MCF 10A (cell line): ENCODE measurements at regions not wholly inside any gene's neighbourhood (a gene's known extent, or its start where the extent isn't known, plus 50 kb on each side); places are given as distances from the start of the nearest gene placed in this dataset.

Experiments used
- BruUV-seq: library from RNA; stranded (reverse); fragments of 400-500 nt; replicated peaks from 2 replicates; lab custom pipeline; 2021; lab: Mats Ljungman, UMichigan
- CTCF ChIA-PET: fragments of 300-600 bp; sonication (Branson Sonifier 250); formaldehyde crosslinking; extraction: SDS; loops from one replicate; lab custom pipeline; 2021; ENCODE audit warnings: antibody characterized with exemption, inconsistent platforms; lab: Yijun Ruan, JAX
- POLR2A ChIA-PET: fragments of 300-600, 350-650 bp; sonication (Branson Sonifier 250); formaldehyde crosslinking; extraction: SDS; loops from one replicate; lab custom pipeline; 2020; ENCODE audit warnings: antibody characterized with exemption, inconsistent platforms; lab: Yijun Ruan, JAX
- DNase-seq: peaks from one replicate; pipeline ENCODE4 v3.0.0-alpha.2; 2018; ENCODE audit not compliant: unreplicated experiment
- H3K27ac Mint-ChIP-seq: one replicate; pipeline ENCODE4 v1.8.0; 2022; ENCODE audit warnings: mild to moderate bottlenecking, low read depth, mixed read lengths; ENCODE audit not compliant: unreplicated experiment
- H3K27me3 Mint-ChIP-seq: one replicate; pipeline ENCODE4 v1.8.0; 2022; ENCODE audit warnings: mixed read lengths; ENCODE audit not compliant: insufficient read depth, unreplicated experiment
- H3K36me3 Mint-ChIP-seq: one replicate; pipeline ENCODE4 v1.8.0; 2022; ENCODE audit warnings: mild to moderate bottlenecking, moderate library complexity, mixed read lengths; ENCODE audit not compliant: insufficient read depth, unreplicated experiment
- H3K4me1 Mint-ChIP-seq: one replicate; pipeline ENCODE4 v1.8.0; 2022; ENCODE audit warnings: mixed read lengths; ENCODE audit not compliant: insufficient read depth, unreplicated experiment
- H3K4me3 Mint-ChIP-seq: one replicate; pipeline ENCODE4 v1.8.0; 2022; ENCODE audit warnings: mild to moderate bottlenecking, moderate library complexity, mixed read lengths; ENCODE audit not compliant: unreplicated experiment
- H3K9me3 Mint-ChIP-seq: one replicate; pipeline ENCODE4 v1.8.0; 2022; ENCODE audit warnings: mixed read lengths; ENCODE audit not compliant: unreplicated experiment
- CTCF ChIP-seq: fragments of 200-600 bp; IDR thresholded peaks from one replicate; pipeline ENCODE4 v1.8.0; 2022; ENCODE audit warnings: antibody characterized with exemption, mild to moderate bottlenecking; ENCODE audit not compliant: unreplicated experiment
- intact Hi-C: fragments of 100-400 bp; cut with micrococcal nuclease; formaldehyde crosslinking; loops from 2 replicates; pipeline ENCODE4 v1.14.1; 2022

GRCh38 chr17:28247671-28248555, 71.1 kb upstream of the TMEM97 start:
- Mint-ChIP-seq H3K27me3 (peaks cover 43% of the 10 kb centered on the region), H3K36me3 (no peaks in the 10 kb centered on the region), H3K4me1 (peaks cover 15% of the 10 kb centered on the region), H3K4me3 (no peak overlapping the region), H3K27ac (no peak overlapping the region), H3K9me3 (no peaks in the 10 kb centered on the region)
- TF ChIP-seq CTCF = no peak
- POLR2A ChIA-PET = interaction anchor here (1.4 kb wide), 1 partner anchor 160 kb away, joined by 3 read pairs; no protein-coding TSS in a partner anchor
- intact Hi-C loops = no loop called here
- no peak for DNase-seq
- no TSS peak for BruUV-seq
- CTCF ChIA-PET = interaction anchor here (0.6 to 2.1 kb wide), 6 partner anchors 11 to 457 kb away, joined by 3 to 15 read pairs (median 3); partner anchors contain the start of gene LYRM9

- Mint-ChIP-seq H3K4me3 (no peak overlapping the region), H3K27ac (no peak overlapping the region), H3K27me3 (peaks cover 43% of the 10 kb centered on the region), H3K36me3 (no peaks in the 10 kb centered on the region), H3K9me3 (no peaks in the 10 kb centered on the region), H3K4me1 (peaks cover 15% of the 10 kb centered on the region)
- ChIA-PET POLR2A (interaction anchor here (0.8 kb wide), 2 partner anchors 16 to 31 kb away, joined by 3 read pairs; no protein-coding TSS in a partner anchor), CTCF (interaction anchor here (0.5 to 1.6 kb wide), 7 partner anchors 14 to 102 kb away, joined by 3 to 6 read pairs (median 3); partner anchors contain the start of gene TMEM97)
- BruUV-seq = no TSS peak
- intact Hi-C loops = loop anchor here (5.0 kb wide), 1 partner anchor 68 kb away; the partner anchor contains the start of gene TMEM97
- TF ChIP-seq CTCF = no peak
- DNase-seq = no peak
Observed at GRCh38 chr17:28249706-28250105, 69.3 kb upstream of the TMEM97 start.

GRCh38 chr17:28252436-28252835, 66.6 kb upstream of the TMEM97 start:
- Mint-ChIP-seq H3K4me3 (no peak overlapping the region), H3K27me3 (peaks cover 23% of the 10 kb centered on the region), H3K4me1 (peaks cover 15% of the 10 kb centered on the region), H3K9me3 (no peaks in the 10 kb centered on the region), H3K27ac (no peak overlapping the region), H3K36me3 (no peaks in the 10 kb centered on the region)
- no peak for TF ChIP-seq CTCF
- ChIA-PET CTCF (interaction anchor here (0.6 to 4.2 kb wide), 11 partner anchors 8 to 153 kb away, joined by 3 to 27 read pairs (median 4); no protein-coding TSS in a partner anchor), POLR2A (no interaction called here)
- no TSS peak for BruUV-seq
- intact Hi-C loops = loop anchor here (5.0 kb wide), 1 partner anchor 65 kb away; the partner anchor contains the start of gene TMEM97
- peak; percentile 53 for DNase-seq

- no peak overlapping the region for H3K4me3 Mint-ChIP-seq
- CTCF ChIA-PET = interaction anchor here (0.6 to 4.2 kb wide), 5 partner anchors 12 to 105 kb away, joined by 3 to 27 read pairs (median 6); no protein-coding TSS in a partner anchor
- no peaks in the 10 kb centered on the region for H3K9me3 Mint-ChIP-seq
- intact Hi-C loops = loop anchor here (5.0 kb wide), 1 partner anchor 64 kb away; the partner anchor contains the start of gene TMEM97
- no peak for TF ChIP-seq CTCF
- H3K4me1 Mint-ChIP-seq = peaks cover 15% of the 10 kb centered on the region
- POLR2A ChIA-PET = interaction anchor here (0.6 to 0.8 kb wide), 2 partner anchors 10 to 82 kb away, joined by 3 to 4 read pairs; partner anchors contain the start of genes IFT20 and TNFAIP1
- no TSS peak for BruUV-seq
- no peak for DNase-seq
- no peak overlapping the region for H3K27ac Mint-ChIP-seq
- H3K36me3 Mint-ChIP-seq = no peaks in the 10 kb centered on the region
- H3K27me3 Mint-ChIP-seq = peaks cover 11% of the 10 kb centered on the region
Observed at GRCh38 chr17:28253663-28254062, 65.3 kb upstream of the TMEM97 start.
